Neuronal stem cell (in vitro differentiated cells): ENCODE measurements at regions not wholly inside any gene's neighbourhood (a gene's known extent, or its start where the extent isn't known, plus 50 kb on each side); places are given as distances from the start of the nearest gene placed in this dataset.

Source experiments
- DNase-seq: peaks from one replicate; pipeline ENCODE4 v3.0.0-alpha.2; 2013; ENCODE audit warnings: low spot score
- H2AFZ ChIP-seq: one replicate; pipeline ENCODE4 v1.6.1; 2013; ENCODE audit warnings: mild to moderate bottlenecking, low read length, inconsistent platforms
- H2AK5ac ChIP-seq: 2 replicates; pipeline ENCODE4 v1.6.1; 2013; ENCODE audit warnings: low read depth, mild to moderate bottlenecking, inconsistent platforms, low read length, moderate library complexity, mixed read lengths
- H2BK120ac ChIP-seq: 2 replicates; pipeline ENCODE4 v1.6.1; 2013; ENCODE audit warnings: low read depth, mild to moderate bottlenecking, inconsistent platforms, low read length, moderate library complexity, mixed read lengths
- H2BK12ac ChIP-seq: one replicate; pipeline ENCODE4 v1.6.1; 2013; ENCODE audit warnings: low read length, inconsistent platforms
- H2BK15ac ChIP-seq: 2 replicates; pipeline ENCODE4 v1.6.1; 2013; ENCODE audit warnings: mild to moderate bottlenecking, low read length, inconsistent platforms, mixed read lengths
- H2BK5ac ChIP-seq: one replicate; pipeline ENCODE4 v1.6.1; 2013; ENCODE audit warnings: inconsistent platforms, mild to moderate bottlenecking, low read length, moderate library complexity
- H3K14ac ChIP-seq: one replicate; pipeline ENCODE4 v1.6.1; 2013; ENCODE audit warnings: low read length, inconsistent platforms
- H3K18ac ChIP-seq: 2 replicates; pipeline ENCODE4 v1.6.1; 2013; ENCODE audit warnings: low read length, inconsistent platforms
- H3K23ac ChIP-seq: 2 replicates; pipeline ENCODE4 v1.6.1; 2013; ENCODE audit warnings: low read depth, mild to moderate bottlenecking, mixed read lengths, low read length, inconsistent platforms; ENCODE audit not compliant: poor library complexity
- H3K27ac ChIP-seq: replicated peaks from 3 replicates; pipeline ENCODE4 v1.5.1; 2013; ENCODE audit warnings: low read length, inconsistent platforms
- H3K27me3 ChIP-seq, 3 experiments: 2 replicates each; pipeline ENCODE4 v1.6.1; 2013; ENCODE audit warnings: low read length in 3 of 3, mild to moderate bottlenecking in 2 of 3, inconsistent platforms in 1 of 3, low read depth in 1 of 3, mixed read lengths in 1 of 3, moderate library complexity in 1 of 3; ENCODE audit not compliant: control insufficient read depth in 3 of 3, insufficient read depth in 3 of 3
- H3K36me3 ChIP-seq, 2 donors: replicated peaks in 1 of 2; 2 replicates each; pipeline ENCODE4 v1.6.1; 2013; ENCODE audit warnings: low read length in 2 of 2; ENCODE audit not compliant: control insufficient read depth in 2 of 2, insufficient read depth in 2 of 2
- H3K4ac ChIP-seq: 2 replicates; pipeline ENCODE4 v1.6.1; 2013; ENCODE audit warnings: inconsistent platforms, mild to moderate bottlenecking, low read length, moderate library complexity
- H3K4me1 ChIP-seq, 2 donors: 1 replicate in 1 of 2; 2 replicates in 1 of 2; pipeline ENCODE4 v1.6.1; 2013; ENCODE audit warnings: low read length in 2 of 2, low read depth in 1 of 2; ENCODE audit not compliant: control insufficient read depth in 2 of 2, insufficient read depth in 1 of 2
- H3K4me2 ChIP-seq: one replicate; pipeline ENCODE4 v1.6.1; 2013; ENCODE audit warnings: mild to moderate bottlenecking, low read length, inconsistent platforms; ENCODE audit not compliant: insufficient read depth, poor library complexity, severe bottlenecking
- H3K4me3 ChIP-seq, 2 donors: 2 replicates each; pipeline ENCODE4 v1.5.1; 2013; ENCODE audit warnings: low read length in 2 of 2, mild to moderate bottlenecking in 2 of 2, inconsistent platforms in 1 of 2, moderate library complexity in 1 of 2
- H3K79me1 ChIP-seq: one replicate; pipeline ENCODE4 v1.6.1; 2013; ENCODE audit warnings: low read depth, mild to moderate bottlenecking, inconsistent platforms, low read length, moderate library complexity
- H3K9ac ChIP-seq: one replicate; pipeline ENCODE4 v1.6.1; 2013; ENCODE audit warnings: mild to moderate bottlenecking, low read depth, low read length, inconsistent platforms; ENCODE audit not compliant: poor library complexity
- H3K9me3 ChIP-seq, 2 donors: replicated peaks in 1 of 2; 2 replicates each; pipeline versions ENCODE3 to v1.6.1; 2013; ENCODE audit warnings: low read length in 2 of 2, mild to moderate bottlenecking in 2 of 2, inconsistent platforms in 1 of 2, low read depth in 1 of 2, mixed read lengths in 1 of 2, moderate library complexity in 1 of 2; ENCODE audit not compliant: control insufficient read depth in 2 of 2, insufficient read depth in 1 of 2
- H4K8ac ChIP-seq: one replicate; pipeline ENCODE4 v1.6.1; 2013; ENCODE audit warnings: low read depth, mild to moderate bottlenecking, inconsistent platforms, low read length, moderate library complexity
- H4K91ac ChIP-seq: one replicate; pipeline ENCODE4 v1.6.1; 2013; ENCODE audit warnings: low read length, low read depth, mild to moderate bottlenecking, inconsistent platforms; ENCODE audit not compliant: poor library complexity
- WGBS, 2 donors: extraction: QIAGEN DNeasy Blood & Tissue Kit; methylation state at CpG; one replicate each; pipeline ENCODE4 v1.1.7; 2013; ENCODE audit warnings: missing lambda C conversion rate in 2 of 2, mixed read lengths in 1 of 2; ENCODE audit not compliant: insufficient read length in 2 of 2, insufficient replicate concordance in 1 of 2; ENCODE audit errors: extremely low coverage in 2 of 2; 5-methylcytosine and 5-hydroxymethylcytosine counted together

DNA sequence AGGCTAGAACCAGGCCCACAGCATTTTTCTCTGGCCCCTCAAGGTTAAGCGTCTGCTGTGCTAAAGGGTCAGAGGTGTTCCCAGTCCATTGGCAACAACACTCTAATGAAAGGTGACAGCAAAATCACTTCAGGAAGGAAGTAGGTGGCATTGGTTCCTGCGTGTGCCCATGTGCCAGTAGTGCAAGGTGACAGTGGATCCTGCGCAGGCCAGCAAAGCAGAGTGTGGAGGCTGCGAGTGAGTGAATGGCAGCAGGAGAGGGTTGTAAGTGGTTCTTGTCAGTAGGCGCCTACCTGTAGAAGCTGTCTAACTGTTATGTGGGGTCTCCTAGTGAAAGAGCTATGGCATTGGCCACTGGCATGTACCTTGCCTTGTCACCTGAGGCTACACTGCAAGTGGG, 898.2 kb upstream of the TYRP1 start:
- no peak for DNase-seq
- H3K27me3 ChIP-seq, result no peaks in the 10 kb centered on the region

DNA sequence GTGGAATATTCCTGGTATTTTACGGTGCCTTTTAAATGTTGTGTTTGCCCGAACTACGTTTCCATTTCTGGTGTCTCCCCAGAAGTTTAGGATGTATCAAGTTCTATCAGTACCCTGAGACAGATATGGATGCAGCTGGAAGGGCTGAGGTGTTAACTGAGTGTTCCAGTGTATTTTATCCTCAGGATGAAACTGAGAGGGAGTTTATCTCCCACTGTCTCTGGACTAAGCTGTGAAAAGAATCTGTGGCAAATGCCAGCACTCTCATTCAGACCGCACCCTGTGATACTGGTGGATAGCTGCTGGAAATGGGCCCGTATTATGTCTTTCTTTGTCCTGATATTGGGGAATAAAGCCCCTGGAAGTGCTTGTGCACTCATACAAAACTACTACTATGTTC, 887.2 kb upstream of the TYRP1 start:
- no CpG with 5 or more reads among the region's 5 CpGs for WGBS, 2 donors
- H2BK15ac ChIP-seq, result no peak overlapping the region
- H3K18ac ChIP-seq, result no peak overlapping the region

More for the DNA sequence above, 898.2 kb upstream of the TYRP1 start:
- H3K18ac ChIP-seq, result no peak overlapping the region
- H3K14ac ChIP-seq, result no peak overlapping the region
- H2AFZ ChIP-seq, result no peak overlapping the region
- H3K79me1 ChIP-seq, result no peaks in the 10 kb centered on the region
- peak overlapping the region; percentile 49 for H2BK12ac ChIP-seq
- WGBS, 2 donors, result no CpG with 5 or more reads among the region's 5 CpGs
- H3K4me1 ChIP-seq, result no peaks in the 10 kb centered on the region
- H2BK120ac ChIP-seq, result peak overlapping the region; percentile 74
- no peak overlapping the region for H3K4me3 ChIP-seq
- no peaks in the 10 kb centered on the region for H3K36me3 ChIP-seq
- H4K91ac ChIP-seq, result no peak overlapping the region
- no peak overlapping the region for H3K9ac ChIP-seq
- H2AK5ac ChIP-seq, result no peak overlapping the region
- no peak overlapping the region for H2BK15ac ChIP-seq
- no peak overlapping the region for H3K4ac ChIP-seq
- H3K9me3 ChIP-seq, result no peaks in the 10 kb centered on the region
- no peak overlapping the region for H3K4me2 ChIP-seq
- no peak overlapping the region for H3K23ac ChIP-seq
- H2BK5ac ChIP-seq, result no peak overlapping the region
- no peak overlapping the region for H4K8ac ChIP-seq
- H3K27ac ChIP-seq, result no peak overlapping the region

DNA sequence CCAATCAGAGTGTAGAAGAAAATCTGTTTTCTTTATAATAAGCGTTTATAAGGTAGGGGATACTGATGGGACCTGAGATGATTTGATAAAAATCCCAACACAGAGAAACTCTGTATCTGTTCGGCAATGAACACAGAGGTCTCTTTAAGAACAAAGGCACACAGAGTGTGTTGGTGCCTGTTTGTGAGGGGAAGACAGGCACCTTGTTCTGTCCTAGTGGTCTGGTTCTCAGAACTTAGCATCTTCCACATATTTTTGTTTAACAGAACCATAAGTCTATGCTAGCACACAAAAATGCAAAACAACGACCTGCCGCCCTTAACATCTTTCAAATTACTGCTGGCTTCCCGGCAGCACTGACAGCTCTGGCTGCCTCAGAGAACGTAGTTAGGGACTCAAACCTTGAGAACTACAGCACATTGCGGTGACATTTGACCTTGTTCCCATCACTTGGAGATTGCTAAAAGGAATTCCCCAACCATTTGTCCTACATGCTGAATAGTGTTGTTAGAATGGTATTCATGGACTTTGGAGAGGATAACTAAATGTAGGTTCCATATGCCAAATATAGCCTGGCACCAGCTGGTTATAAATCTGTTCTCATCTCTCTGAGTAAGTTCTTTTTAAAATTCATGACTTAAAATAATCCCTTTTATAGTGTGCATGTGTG, 871.7 kb upstream of the TYRP1 start:
- no peaks in the 10 kb centered on the region for H3K9me3 ChIP-seq
- H3K27ac ChIP-seq, result peak overlapping the region; percentile 67
- H3K4me2 ChIP-seq, result no peak overlapping the region
- no peaks in the 10 kb centered on the region for H3K27me3 ChIP-seq
- no peak overlapping the region for H2BK12ac ChIP-seq
- H3K23ac ChIP-seq, result no peak overlapping the region
- H3K4me3 ChIP-seq, result no peak overlapping the region
- H3K4me1 ChIP-seq, result peaks cover 4 to 14% of the 10 kb centered on the region in 2 donors
- no peak overlapping the region for H4K8ac ChIP-seq
- H3K18ac ChIP-seq, result no peak overlapping the region
- no peak overlapping the region for H3K9ac ChIP-seq
- H3K36me3 ChIP-seq, result no peaks in the 10 kb centered on the region
- H2BK15ac ChIP-seq, result no peak overlapping the region
- no peak overlapping the region for H2BK120ac ChIP-seq
- peak; percentile 24 for DNase-seq
- H3K79me1 ChIP-seq, result no peaks in the 10 kb centered on the region
- whole genome bisulfite sequencing, 2 donors, result no CpG with 5 or more reads among the region's 7 CpGs
- H3K14ac ChIP-seq, result no peak overlapping the region
- H4K91ac ChIP-seq, result no peak overlapping the region
- no peak overlapping the region for H2BK5ac ChIP-seq
- H2AK5ac ChIP-seq, result no peak overlapping the region
- H3K4ac ChIP-seq, result no peak overlapping the region
- peak overlapping the region; percentile 52 for H2AFZ ChIP-seq

More for the DNA sequence above, 887.2 kb upstream of the TYRP1 start:
- H3K23ac ChIP-seq, result no peak overlapping the region
- no peak overlapping the region for H3K4ac ChIP-seq
- H2BK5ac ChIP-seq, result no peak overlapping the region
- no peak overlapping the region for H2AK5ac ChIP-seq
- no peaks in the 10 kb centered on the region for H3K9me3 ChIP-seq
- no peaks in the 10 kb centered on the region for H3K36me3 ChIP-seq
- H3K27me3 ChIP-seq, result no peaks in the 10 kb centered on the region
- H3K9ac ChIP-seq, result no peak overlapping the region
- H2BK120ac ChIP-seq, result no peak overlapping the region
- no peak overlapping the region for H3K4me2 ChIP-seq
- no peak overlapping the region for H3K4me3 ChIP-seq
- no peak overlapping the region for H4K8ac ChIP-seq
- H4K91ac ChIP-seq, result no peak overlapping the region
- H2BK12ac ChIP-seq, result no peak overlapping the region
- no peak for DNase-seq
- no peak overlapping the region for H2AFZ ChIP-seq
- no peaks in the 10 kb centered on the region for H3K79me1 ChIP-seq
- no peak overlapping the region for H3K27ac ChIP-seq
- no peaks in the 10 kb centered on the region for H3K4me1 ChIP-seq
- no peak overlapping the region for H3K14ac ChIP-seq

DNA sequence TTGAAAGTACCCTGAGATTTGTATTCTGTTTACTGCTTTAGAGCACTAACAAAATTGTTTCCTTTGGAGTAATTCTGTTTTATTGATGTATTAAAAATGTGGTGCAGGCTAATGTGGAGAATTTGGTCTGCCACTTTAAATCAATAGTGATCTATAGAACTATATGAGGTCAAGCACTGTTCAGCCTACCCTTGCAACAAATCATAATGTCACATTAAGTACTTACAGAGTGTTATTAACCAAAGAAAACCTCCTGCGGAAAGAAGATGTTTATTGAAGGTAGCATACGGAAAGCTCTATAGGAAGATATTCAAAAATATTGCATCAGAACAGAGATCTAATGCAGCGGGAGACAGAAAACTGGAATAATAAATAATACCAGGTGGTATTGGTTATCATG, 865.0 kb upstream of the TYRP1 start:
- H3K79me1 ChIP-seq, result no peaks in the 10 kb centered on the region
- WGBS, 2 donors, result no CpG with 5 or more reads among the region's 3 CpGs
- DNase-seq, result no peak
- no peak overlapping the region for H3K18ac ChIP-seq
- H2AFZ ChIP-seq, result no peak overlapping the region
- no peak overlapping the region for H2BK12ac ChIP-seq
- no peak overlapping the region for H4K8ac ChIP-seq
- no peaks in the 10 kb centered on the region for H3K9me3 ChIP-seq
- no peak overlapping the region for H2BK15ac ChIP-seq
- no peak overlapping the region for H3K4ac ChIP-seq
- H3K4me1 ChIP-seq, result no peaks in the 10 kb centered on the region
- no peak overlapping the region for H2BK120ac ChIP-seq
- H3K9ac ChIP-seq, result no peak overlapping the region
- H3K27me3 ChIP-seq, result no peaks in the 10 kb centered on the region
- H3K23ac ChIP-seq, result no peak overlapping the region
- no peak overlapping the region for H3K4me2 ChIP-seq
- no peak overlapping the region for H3K4me3 ChIP-seq
- H3K27ac ChIP-seq, result no peak overlapping the region
- H3K36me3 ChIP-seq, result no peaks in the 10 kb centered on the region
- H4K91ac ChIP-seq, result no peak overlapping the region
- no peak overlapping the region for H3K14ac ChIP-seq
- no peak overlapping the region for H2AK5ac ChIP-seq
- H2BK5ac ChIP-seq, result no peak overlapping the region
